H7 (cell line): ENCODE measurements at regions not wholly inside any gene's neighbourhood (a gene's known extent, or its start where the extent isn't known, plus 50 kb on each side); places are given as distances from the start of the nearest gene placed in this dataset.

Experiments used
- DNase-seq: peaks from one replicate; pipeline ENCODE4 v3.0.0; 2012
- H3K27me3 ChIP-seq: 2 replicates; pipeline ENCODE4 v1.6.0; 2011; ENCODE audit warnings: mild to moderate bottlenecking, low read length; ENCODE audit not compliant: control insufficient read depth, insufficient read depth
- H3K36me3 ChIP-seq: replicated peaks from 2 replicates; pipeline ENCODE4 v1.5.1; 2011; ENCODE audit warnings: low read length; ENCODE audit not compliant: control insufficient read depth, insufficient read depth
- H3K4me3 ChIP-seq: 2 replicates; pipeline ENCODE4 v1.5.1; 2011; ENCODE audit warnings: low read depth, mild to moderate bottlenecking, control low read depth, low read length, moderate library complexity; ENCODE audit not compliant: insufficient read depth

DNA sequence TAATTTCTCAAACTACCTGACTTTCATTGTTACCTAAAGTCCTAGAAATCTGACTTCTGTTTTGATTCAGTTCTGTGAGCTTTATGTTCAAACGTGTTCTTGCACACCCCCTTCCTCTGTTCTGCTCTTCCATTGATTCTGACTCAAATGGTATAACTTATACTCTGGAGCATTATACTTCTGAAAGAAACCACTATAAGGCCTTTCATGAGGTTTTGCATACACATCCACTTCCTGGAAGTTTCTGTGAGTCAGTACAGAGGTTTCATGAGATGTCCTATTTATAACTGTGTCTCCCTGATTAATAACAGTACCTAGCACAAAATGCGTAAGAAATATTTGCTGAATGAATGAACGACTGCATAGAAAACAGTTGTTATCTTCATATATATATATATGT, 540.2 kb upstream of the CT83 start:
- Histone ChIP-seq H3K36me3 (no peaks in the 10 kb centered on the region), H3K4me3 (no peak overlapping the region), H3K27me3 (no peaks in the 10 kb centered on the region)
- DNase-seq = no peak

DNA sequence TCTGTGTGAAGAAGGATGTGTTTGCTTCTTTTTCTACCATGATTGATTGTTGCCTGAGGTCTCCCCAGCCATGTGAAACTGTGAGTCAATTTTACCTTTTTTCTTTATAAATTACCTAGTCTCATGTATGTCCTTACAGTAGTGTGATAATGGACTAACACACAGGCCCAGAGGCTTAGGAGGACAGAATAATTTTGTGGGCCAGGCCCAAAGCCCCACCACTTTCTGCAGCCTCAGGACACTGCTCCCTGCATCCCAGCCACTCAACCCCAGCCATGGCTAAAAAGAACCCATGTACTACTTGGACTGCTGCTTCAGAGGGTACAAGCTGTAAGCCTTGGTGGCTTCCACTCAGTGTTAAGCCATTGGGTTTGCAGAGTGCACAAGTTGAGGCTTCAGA, 512.7 kb upstream of the CT83 start:
- DNase-seq = no peak
- H3K4me3 ChIP-seq = no peak overlapping the region
- H3K36me3 ChIP-seq = no peaks in the 10 kb centered on the region
- no peaks in the 10 kb centered on the region for H3K27me3 ChIP-seq

DNA sequence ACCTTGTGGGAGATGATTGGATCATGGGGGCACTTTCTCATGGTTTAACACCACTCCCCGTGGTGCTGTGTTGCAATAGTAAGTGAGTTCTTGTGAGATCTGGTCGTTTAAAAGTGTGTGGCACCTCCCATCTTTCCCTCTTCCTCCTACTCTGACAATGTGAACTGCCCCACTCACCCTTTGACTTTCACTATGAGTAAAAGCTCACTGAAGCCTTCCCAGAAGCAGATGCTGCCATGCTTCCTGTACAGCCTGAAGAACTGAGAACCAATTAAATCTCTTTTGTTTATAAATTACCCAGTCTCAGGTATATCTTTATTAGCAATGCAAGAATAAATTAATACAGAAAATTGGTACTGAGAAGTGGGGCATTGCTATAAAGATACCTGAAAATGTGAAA, 509.6 kb upstream of the CT83 start:
- Histone ChIP-seq H3K4me3 (no peak overlapping the region), H3K36me3 (no peaks in the 10 kb centered on the region), H3K27me3 (no peaks in the 10 kb centered on the region)
- DNase-seq = no peak

DNA sequence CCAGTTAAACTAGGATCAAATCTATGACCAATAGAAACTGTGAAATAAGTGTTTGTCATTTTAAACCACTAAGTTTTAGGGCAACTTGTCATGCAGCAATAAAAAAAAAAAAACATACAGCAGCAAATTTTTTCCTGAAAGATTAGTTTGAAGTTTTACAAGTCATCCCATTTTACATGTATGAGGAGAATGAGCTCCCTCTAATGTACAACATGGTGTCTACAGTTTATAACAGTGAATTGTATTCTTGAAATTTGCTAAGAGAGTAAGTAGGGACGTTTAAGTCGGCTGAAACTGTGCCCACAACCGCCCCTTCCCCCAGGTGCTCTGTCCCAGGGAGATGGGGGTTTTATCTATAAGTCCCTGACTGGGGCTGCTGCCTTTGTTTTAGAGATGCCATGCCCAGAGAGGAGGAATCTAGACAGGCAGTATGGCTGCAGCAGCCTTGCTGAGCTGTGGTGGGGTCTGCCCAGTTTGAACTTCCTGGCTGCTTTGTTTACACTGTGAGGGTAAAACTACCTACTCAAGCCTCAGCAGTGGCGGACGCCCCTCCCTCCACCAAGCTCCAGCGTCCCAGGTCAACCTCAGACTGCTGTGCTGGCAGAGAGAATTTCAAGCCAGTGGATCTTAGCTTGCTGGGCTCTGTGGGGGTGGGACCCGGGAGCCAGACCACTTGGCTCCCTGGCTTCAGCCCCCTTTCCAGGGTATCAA, 499.3 kb upstream of the CT83 start:
- no peak overlapping the region for H3K4me3 ChIP-seq
- H3K27me3 ChIP-seq = no peaks in the 10 kb centered on the region
- H3K36me3 ChIP-seq = no peaks in the 10 kb centered on the region
- peak; percentile 6 for DNase-seq

DNA sequence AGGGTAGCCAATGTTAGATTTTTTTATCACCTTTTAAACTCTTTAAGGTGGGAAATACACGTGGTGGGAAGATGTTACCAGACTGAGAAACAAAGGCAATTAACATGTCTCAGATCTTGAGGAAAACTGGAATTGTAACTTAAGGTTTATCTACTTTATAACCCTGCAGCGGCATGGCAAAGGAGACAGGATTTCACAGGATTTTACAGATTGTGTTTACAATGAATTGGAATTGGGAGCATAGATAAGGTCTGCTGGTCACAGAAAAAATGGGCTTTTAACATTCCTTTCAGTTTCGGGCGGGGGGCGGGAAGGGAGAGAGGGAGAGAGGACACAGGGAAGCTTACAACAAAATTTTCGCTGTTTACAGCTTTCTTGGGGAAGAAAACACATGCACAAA, 467.5 kb upstream of the CT83 start:
- Histone ChIP-seq H3K27me3 (no peaks in the 10 kb centered on the region), H3K36me3 (peaks cover 2% of the 10 kb centered on the region; the same call in 1 of the 2 replicates), H3K4me3 (no peak overlapping the region)
- DNase-seq = no peak

DNA sequence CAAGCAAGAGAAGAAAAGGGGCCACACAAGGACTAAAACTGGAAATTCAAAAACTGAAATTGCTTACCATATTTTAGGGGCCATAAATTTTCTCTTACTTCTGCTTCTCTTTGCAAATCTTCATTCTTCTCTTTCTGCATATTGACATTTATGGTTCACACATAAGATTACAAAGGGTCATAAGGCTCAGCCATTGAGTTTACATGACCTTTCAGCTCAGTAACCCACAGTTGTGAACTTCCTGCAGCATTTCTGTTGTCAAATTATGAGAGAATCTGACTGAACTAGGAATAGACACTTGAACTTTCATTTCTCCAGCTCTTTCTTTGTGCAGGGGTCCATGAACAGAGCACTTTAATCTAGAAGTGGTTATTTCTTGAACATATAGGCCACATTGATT, 434.8 kb upstream of the CT83 start:
- H3K4me3 ChIP-seq = no peak overlapping the region

DNA sequence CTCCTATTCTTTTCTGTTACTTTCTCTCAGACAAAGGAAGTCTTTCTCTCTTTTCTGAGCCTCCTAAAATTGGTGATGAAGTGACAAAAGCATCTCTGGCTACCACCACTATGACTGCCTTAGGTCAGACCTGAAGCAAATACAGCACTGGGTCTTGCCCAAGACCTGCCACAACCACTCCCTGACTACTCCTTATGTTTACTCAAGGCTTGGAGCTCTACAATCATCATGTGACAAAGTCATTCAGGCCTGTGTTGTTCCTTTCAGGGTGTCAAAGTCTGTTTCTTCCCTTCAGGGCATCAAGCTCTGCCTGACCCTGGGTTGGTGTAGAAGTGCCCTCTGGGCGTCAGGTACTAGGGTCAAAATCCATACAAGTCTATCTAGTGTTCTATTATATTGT, 419.2 kb upstream of the CT83 start:
- no peak for DNase-seq
- no peak overlapping the region for H3K4me3 ChIP-seq
- H3K36me3 ChIP-seq = no peaks in the 10 kb centered on the region
- no peaks in the 10 kb centered on the region for H3K27me3 ChIP-seq

More for the DNA sequence above, 434.8 kb upstream of the CT83 start:
- no peak for DNase-seq
- Histone ChIP-seq H3K27me3 (no peaks in the 10 kb centered on the region), H3K36me3 (no peaks in the 10 kb centered on the region)

DNA sequence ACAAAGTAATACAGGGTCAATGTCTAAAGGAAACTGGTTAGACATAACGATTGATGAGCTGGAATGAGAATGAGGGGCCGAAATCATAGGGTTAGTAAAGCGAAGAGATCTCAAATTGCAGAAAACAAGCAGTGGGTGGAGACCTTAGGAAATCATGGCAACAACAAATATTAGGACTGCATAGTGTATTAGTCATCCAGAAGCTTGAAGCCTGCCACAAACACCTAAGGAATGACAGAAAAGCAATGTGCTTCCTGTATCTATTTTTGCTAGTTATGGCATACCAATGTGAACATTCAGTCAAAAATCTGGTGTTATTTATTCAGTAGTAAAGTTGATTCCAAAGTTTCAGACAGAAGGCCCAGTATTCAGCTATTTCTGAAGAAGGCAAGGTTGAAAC, 410.9 kb upstream of the CT83 start:
- H3K27me3 ChIP-seq = no peaks in the 10 kb centered on the region
- H3K36me3 ChIP-seq = no peaks in the 10 kb centered on the region
- H3K4me3 ChIP-seq = no peak overlapping the region
- DNase-seq = no peak

DNA sequence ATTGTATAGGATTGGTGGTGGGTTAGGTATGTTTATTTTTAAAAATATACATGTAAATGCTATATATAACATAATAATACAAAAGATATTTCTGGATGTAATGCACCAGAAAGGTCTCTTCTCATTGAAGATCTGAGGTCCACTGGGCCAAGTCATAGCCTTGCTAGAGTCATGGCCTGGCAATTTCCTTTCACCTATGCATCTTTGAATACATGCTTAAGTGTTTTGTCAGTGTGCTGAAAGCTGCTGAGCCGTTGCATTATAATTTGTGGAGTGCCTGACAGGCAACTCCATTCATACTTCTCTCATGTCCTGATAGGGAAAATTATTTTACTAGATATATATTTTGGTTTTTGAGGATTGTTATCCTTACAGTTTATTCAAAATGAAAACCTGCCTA, 410.2 kb upstream of the CT83 start:
- no peaks in the 10 kb centered on the region for H3K36me3 ChIP-seq
- no peaks in the 10 kb centered on the region for H3K27me3 ChIP-seq
- H3K4me3 ChIP-seq = no peak overlapping the region
- DNase-seq = no peak

DNA sequence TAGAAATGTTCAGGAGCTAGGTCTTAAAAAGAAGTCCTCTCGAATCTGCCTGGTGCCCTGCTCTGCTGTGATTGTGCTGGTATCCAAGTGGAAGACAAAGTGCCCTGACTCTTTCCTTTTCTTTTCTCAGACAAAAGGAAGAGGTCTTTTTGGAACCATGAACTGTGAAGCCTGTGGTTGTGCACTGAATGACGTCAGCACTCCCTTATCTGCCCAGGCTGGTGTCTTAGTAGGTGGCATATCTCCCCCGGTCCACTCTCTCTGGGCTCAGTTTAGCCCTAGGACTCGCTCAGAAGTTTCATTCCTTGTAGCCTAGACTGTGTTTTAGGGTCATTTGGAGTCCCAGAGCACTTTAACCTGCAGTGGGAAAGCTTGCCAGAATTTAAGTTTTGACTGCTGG, 400.3 kb upstream of the CT83 start:
- Histone ChIP-seq H3K4me3 (no peak overlapping the region), H3K36me3 (no peaks in the 10 kb centered on the region), H3K27me3 (no peaks in the 10 kb centered on the region)
- DNase-seq = no peak

DNA sequence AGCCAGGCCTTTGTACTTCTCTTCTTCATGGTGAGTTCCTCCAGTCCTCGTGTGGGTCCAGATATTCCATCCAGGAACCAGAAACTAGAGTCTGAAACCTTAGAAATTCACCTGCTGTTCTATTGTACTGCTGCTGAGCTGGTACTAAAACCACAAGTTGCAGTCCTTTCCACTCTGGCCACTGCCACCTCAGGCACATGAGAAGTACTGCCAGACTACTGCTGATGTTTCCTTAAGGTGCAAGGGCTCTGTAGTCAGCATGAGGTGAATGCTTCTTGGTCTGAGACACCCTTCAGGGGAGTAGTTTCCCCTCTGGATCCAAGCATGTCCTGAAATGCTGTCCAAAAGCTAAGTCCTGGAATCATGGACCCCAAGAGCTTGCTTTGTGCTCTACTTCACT, 399.6 kb upstream of the CT83 start:
- no peaks in the 10 kb centered on the region for H3K36me3 ChIP-seq
- DNase-seq = no peak
- no peak overlapping the region for H3K4me3 ChIP-seq
- H3K27me3 ChIP-seq = no peaks in the 10 kb centered on the region

DNA sequence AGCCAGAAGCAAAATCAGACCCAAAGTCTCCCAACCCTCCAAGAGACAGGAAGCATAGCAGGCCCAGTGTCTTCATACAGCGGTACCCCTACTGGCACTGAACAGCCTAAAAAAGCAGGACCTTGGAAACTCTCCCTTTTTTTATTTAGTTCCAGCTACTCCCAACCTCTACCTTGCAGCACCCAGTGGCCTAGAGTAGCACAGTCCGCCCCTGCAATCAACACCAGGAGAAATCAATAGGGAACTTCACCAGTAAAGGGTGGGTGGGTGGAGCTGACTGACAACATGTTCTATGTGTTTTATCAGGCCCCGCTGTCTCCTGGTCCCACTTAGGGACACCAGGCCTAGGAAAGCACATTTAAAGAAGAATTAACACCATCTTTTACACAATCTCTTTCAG, 378.5 kb upstream of the CT83 start:
- no peak overlapping the region for H3K4me3 ChIP-seq
- DNase-seq = no peak

DNA sequence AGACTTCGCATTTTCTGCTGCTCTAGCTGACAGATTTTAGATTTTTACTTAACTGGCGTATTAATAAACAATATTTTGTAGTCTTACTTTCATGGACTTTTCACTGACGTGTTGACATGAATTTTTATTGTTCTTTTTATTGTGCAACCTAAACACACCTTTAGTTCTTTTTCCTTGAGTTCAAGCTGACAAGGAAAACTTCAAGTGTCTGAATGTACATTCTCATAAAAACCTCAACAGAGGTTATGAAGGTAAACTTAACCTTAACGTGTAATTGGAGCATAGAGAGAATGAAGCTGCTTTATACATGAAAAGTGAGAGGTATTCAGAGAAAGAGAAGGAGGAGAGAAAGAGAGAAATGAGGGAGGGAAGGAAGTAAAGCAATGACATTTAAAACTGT, 364.3 kb upstream of the CT83 start:
- DNase-seq = no peak
- Histone ChIP-seq H3K4me3 (no peak overlapping the region), H3K36me3 (no peaks in the 10 kb centered on the region), H3K27me3 (no peaks in the 10 kb centered on the region)

More for the DNA sequence above, 378.5 kb upstream of the CT83 start:
- H3K36me3 ChIP-seq = no peaks in the 10 kb centered on the region
- no peaks in the 10 kb centered on the region for H3K27me3 ChIP-seq

DNA sequence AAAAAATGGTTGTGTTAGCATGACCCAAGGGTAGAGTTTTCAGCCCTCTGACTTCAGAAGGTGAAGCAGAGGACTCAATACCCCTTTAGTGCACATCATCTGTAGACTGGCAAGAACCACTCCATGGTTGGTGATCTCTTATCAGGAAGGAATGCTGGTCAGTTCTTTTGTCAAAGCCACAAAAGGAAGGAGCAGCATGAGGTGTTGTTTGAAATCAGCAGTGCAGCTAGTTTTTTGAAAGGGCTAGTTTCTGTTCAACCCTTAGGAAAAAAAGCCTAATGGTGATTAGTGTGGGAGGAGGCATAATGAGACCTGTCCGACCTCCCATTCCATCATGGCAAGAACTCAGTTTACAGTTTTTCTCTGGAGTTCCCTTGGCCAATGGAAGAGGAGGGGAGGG, 362.0 kb upstream of the CT83 start:
- no peak overlapping the region for H3K4me3 ChIP-seq
- no peaks in the 10 kb centered on the region for H3K36me3 ChIP-seq
- no peaks in the 10 kb centered on the region for H3K27me3 ChIP-seq
- DNase-seq = peak; percentile 4

DNA sequence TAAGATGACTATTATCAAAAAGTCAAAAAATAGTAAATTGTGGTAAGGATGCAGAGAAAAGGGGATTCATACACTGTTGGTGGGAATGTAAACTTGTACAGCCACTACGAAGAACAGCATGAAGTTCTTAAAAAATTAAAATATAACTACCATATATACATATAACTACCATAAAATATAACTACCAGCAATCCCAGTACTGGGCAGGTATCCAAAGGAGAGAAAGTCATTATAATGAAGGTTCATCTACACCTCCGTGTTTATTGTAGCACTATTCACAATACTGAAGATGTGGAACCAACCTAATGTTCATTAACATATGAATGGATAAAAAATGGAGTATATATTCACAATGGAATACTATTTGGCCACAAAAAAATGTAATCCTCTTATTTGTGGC, 360.9 kb upstream of the CT83 start:
- no peak for DNase-seq
- Histone ChIP-seq H3K4me3 (no peak overlapping the region), H3K36me3 (no peaks in the 10 kb centered on the region), H3K27me3 (no peaks in the 10 kb centered on the region)

DNA sequence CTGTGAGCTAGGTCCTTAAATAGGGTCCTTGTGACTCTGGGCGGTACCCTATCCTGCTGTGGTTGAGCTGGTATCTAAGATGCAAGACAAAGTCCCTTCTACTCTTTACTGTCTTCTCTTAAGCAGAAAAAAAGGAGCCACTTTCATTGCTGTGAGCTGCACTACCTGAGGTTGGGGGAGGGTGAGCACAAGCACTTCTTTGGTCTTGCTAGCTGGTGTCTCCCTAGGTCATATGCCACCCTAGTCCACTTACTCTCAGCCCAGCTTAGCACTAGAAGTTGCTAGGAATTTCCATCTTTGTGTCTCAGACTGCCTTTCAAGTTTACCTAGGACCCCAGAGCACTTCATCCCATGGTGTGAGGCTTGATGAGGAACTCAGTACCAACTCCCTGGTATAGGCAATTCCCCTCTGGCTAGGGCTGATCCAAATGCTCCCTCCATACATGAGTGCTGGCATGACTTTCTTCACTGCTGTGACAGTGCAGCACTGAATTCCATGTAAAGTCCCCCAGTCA, 343.6 kb upstream of the CT83 start:
- H3K4me3 ChIP-seq = no peak overlapping the region
- peaks cover 12% of the 10 kb centered on the region for H3K36me3 ChIP-seq
- no peaks in the 10 kb centered on the region for H3K27me3 ChIP-seq
- DNase-seq = no peak
